CD4-positive, alpha-beta T cell (primary cell): ENCODE measurements at regions not wholly inside any gene's neighbourhood (a gene's known extent, or its start where the extent isn't known, plus 50 kb on each side); places are given as distances from the start of the nearest gene placed in this dataset.

Experiments
- ATAC-seq: fragments of 200-7000 bp; cut with Tn5 transposase; one replicate; pipeline ENCODE4 v1.10.0; 2022; ENCODE audit warnings: mild to moderate bottlenecking; ENCODE audit not compliant: poor library complexity
- CTCF ChIA-PET: fragments of 350-600 bp; sonication (Branson Sonifier 250); formaldehyde crosslinking; loops from one replicate; lab custom pipeline; 2021; ENCODE audit warnings: antibody characterized with exemption, inconsistent platforms; lab: Charles Lee
- POLR2A ChIA-PET: fragments of 350-600 bp; sonication (Branson Sonifier 250); formaldehyde crosslinking; loops from one replicate; lab custom pipeline; 2021; ENCODE audit warnings: antibody characterized with exemption, inconsistent platforms; lab: Charles Lee
- DNase-seq, 14 experiments: peaks; one replicate each; pipeline ENCODE4 v3.0.0-alpha.2; 2013 to 2020; ENCODE audit warnings: mixed read lengths in 2 of 14
- H3K27ac ChIP-seq, 2 donors: one replicate each; pipeline versions ENCODE4 v1.5.1 to v1.7.0; 2013; ENCODE audit warnings: low read length in 2 of 2, low read depth in 1 of 2, mild to moderate bottlenecking in 1 of 2
- H3K27me3 ChIP-seq, 2 experiments: 1 replicate in 1 of 2; 2 replicates in 1 of 2; pipeline versions ENCODE4 v1.6.1 to v1.7.0; 2013; ENCODE audit warnings: low read length in 2 of 2, control low read depth in 1 of 2, mild to moderate bottlenecking in 1 of 2, moderate library complexity in 1 of 2; ENCODE audit not compliant: insufficient read depth in 2 of 2, control insufficient read depth in 1 of 2
- H3K36me3 ChIP-seq: one replicate; pipeline ENCODE4 v1.6.1; 2013; ENCODE audit warnings: low read length, control low read depth; ENCODE audit not compliant: insufficient read depth
- H3K4me1 ChIP-seq: one replicate; pipeline ENCODE4 v1.6.1; 2013; ENCODE audit warnings: low read length, control low read depth; ENCODE audit not compliant: insufficient read depth
- H3K4me3 ChIP-seq: one replicate; pipeline ENCODE4 v1.5.1; 2013; ENCODE audit warnings: mild to moderate bottlenecking, low read length, moderate library complexity
- H3K9me3 ChIP-seq, 2 experiments: 1 replicate in 1 of 2; 2 replicates in 1 of 2; pipeline versions ENCODE4 v1.6.1 to v1.7.0; 2013; ENCODE audit warnings: low read length in 2 of 2, mild to moderate bottlenecking in 2 of 2, control low read depth in 1 of 2, moderate library complexity in 1 of 2; ENCODE audit not compliant: control insufficient read depth in 1 of 2, insufficient read depth in 1 of 2
- H3K27ac Mint-ChIP-seq: one replicate; pipeline ENCODE4 v1.8.0; 2020; ENCODE audit warnings: mixed read lengths
- H3K27me3 Mint-ChIP-seq: one replicate; pipeline ENCODE4 v1.8.0; 2021; ENCODE audit warnings: mixed read lengths
- H3K36me3 Mint-ChIP-seq: one replicate; pipeline ENCODE4 v1.8.0; 2021; ENCODE audit warnings: low read depth, mixed read lengths
- H3K4me1 Mint-ChIP-seq: one replicate; pipeline ENCODE4 v1.8.0; 2021; ENCODE audit warnings: low read depth, mixed read lengths
- H3K4me3 Mint-ChIP-seq: one replicate; pipeline ENCODE4 v1.8.0; 2020; ENCODE audit warnings: mild to moderate bottlenecking, mixed read lengths
- H3K9me3 Mint-ChIP-seq: one replicate; pipeline ENCODE4 v1.8.0; 2020; ENCODE audit warnings: mixed read lengths
- CTCF ChIP-seq: fragments of 200-600 bp; IDR thresholded peaks from one replicate; pipeline ENCODE4 v1.8.0; 2022; ENCODE audit warnings: antibody characterized with exemption, mild to moderate bottlenecking
- intact Hi-C, 2 experiments: fragments of 100-400 bp; cut with DNase I in 1 of 2; cut with micrococcal nuclease in 1 of 2; formaldehyde crosslinking; loops; one replicate each; pipeline versions ENCODE4 v1.15.1 to v1.9.0; 2023 to 2025; cut with DNase I, micrococcal nuclease

DNA sequence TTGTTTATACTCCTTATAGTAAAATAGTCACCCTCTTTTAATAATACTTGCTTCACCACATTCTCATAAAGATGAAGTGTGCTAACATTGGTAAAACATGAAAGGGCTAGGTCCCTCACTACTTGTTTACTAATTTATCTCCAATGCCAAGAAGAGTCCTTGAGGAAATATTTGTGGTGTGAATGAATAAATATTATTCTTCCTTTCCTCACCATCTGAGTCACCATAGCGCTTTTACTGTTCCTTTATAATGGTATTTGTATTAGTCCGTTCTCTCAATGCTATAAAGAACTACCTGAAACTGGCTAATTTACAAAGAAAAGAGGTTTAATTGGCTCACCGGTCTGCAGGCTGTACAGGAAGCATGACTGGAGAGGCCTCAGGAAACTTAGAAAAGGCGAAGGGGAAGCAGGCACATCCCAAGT lies 222.8 kb upstream of the ZRANB2 start:
- Mint-ChIP-seq H3K27ac (no peak overlapping the region), H3K9me3 (peaks cover 2% of the 10 kb centered on the region), H3K36me3 (no peaks in the 10 kb centered on the region), H3K4me1 (no peaks in the 10 kb centered on the region), H3K4me3 (no peak overlapping the region), H3K27me3 (no peaks in the 10 kb centered on the region)
- Histone ChIP-seq H3K4me1 (no peaks in the 10 kb centered on the region), H3K9me3 (no peaks in the 10 kb centered on the region), H3K27me3 (no peaks in the 10 kb centered on the region), H3K4me3 (no peak overlapping the region), H3K36me3 (no peaks in the 10 kb centered on the region), H3K27ac (no peak overlapping the region)
- CTCF ChIA-PET: no interaction called here
- intact Hi-C loops: no loop called here
- DNase-seq: no peak
- no peak for ATAC-seq
- POLR2A ChIA-PET: no interaction called here
- TF ChIP-seq CTCF: no peak

GRCh38 chr1:71298633-71299032 lies 217.8 kb upstream of the ZRANB2 start:
- H3K36me3 ChIP-seq: no peaks in the 10 kb centered on the region
- POLR2A ChIA-PET: no interaction called here
- Mint-ChIP-seq H3K27ac (no peak overlapping the region), H3K36me3 (no peaks in the 10 kb centered on the region), H3K9me3 (peaks cover 10% of the 10 kb centered on the region), H3K4me3 (no peak overlapping the region), H3K27me3 (no peaks in the 10 kb centered on the region), H3K4me1 (no peaks in the 10 kb centered on the region)
- no peaks in the 10 kb centered on the region for H3K9me3 ChIP-seq
- DNase-seq (no peak), ATAC-seq (no peak)
- no peaks in the 10 kb centered on the region for H3K4me1 ChIP-seq
- H3K27ac ChIP-seq: no peak overlapping the region
- no peak for TF ChIP-seq CTCF
- H3K27me3 ChIP-seq: no peaks in the 10 kb centered on the region
- H3K4me3 ChIP-seq: no peak overlapping the region
- CTCF ChIA-PET: no interaction called here
- intact Hi-C loops: no loop called here

GRCh38 chr1:71296551-71297134 lies 215.8 kb upstream of the ZRANB2 start:
- H3K36me3 Mint-ChIP-seq: no peaks in the 10 kb centered on the region
- POLR2A ChIA-PET: no interaction called here
- Histone ChIP-seq H3K36me3 (no peaks in the 10 kb centered on the region), H3K4me1 (no peaks in the 10 kb centered on the region), H3K9me3 (peaks cover 0 to 3% of the 10 kb centered on the region in 2 experiments), H3K27ac (no peak overlapping the region), H3K27me3 (no peaks in the 10 kb centered on the region), H3K4me3 (no peak overlapping the region)
- H3K4me1 Mint-ChIP-seq: no peaks in the 10 kb centered on the region
- DNase-seq: no peak
- no peak overlapping the region for H3K4me3 Mint-ChIP-seq
- H3K27ac Mint-ChIP-seq: no peak overlapping the region
- peaks cover 14% of the 10 kb centered on the region for H3K9me3 Mint-ChIP-seq
- intact Hi-C loops: no loop called here
- no peak for TF ChIP-seq CTCF
- H3K27me3 Mint-ChIP-seq: no peaks in the 10 kb centered on the region
- CTCF ChIA-PET: no interaction called here
- ATAC-seq: no peak
